Right atrium auricular region (tissue), 2 donors: ENCODE measurements at regions not wholly inside any gene's neighbourhood (a gene's known extent, or its start where the extent isn't known, plus 50 kb on each side); places are given as distances from the start of the nearest gene placed in this dataset.

Source experiments
- DNase-seq: peaks from one replicate; pipeline ENCODE4 v3.0.0-alpha.2; 2019; ENCODE audit warnings: low spot score
- H3K27ac ChIP-seq, 2 donors: fragments of 200-600 bp; sonication (generic); 1 replicate in 1 of 2; 2 replicates in 1 of 2; pipeline ENCODE4 v1.5.1; 2016 to 2019
- H3K27me3 ChIP-seq, 2 donors: fragments of 200-600 bp; sonication (generic); one replicate each; pipeline versions ENCODE4 v1.5.1 to v1.6.0; 2017 to 2019
- H3K36me3 ChIP-seq: fragments of 200-600 bp; sonication (generic); one replicate; pipeline ENCODE4 v1.5.1; 2016
- H3K4me1 ChIP-seq, 2 donors: fragments of 200-600 bp; sonication (generic); one replicate each; pipeline versions ENCODE4 v1.5.1 to v1.6.0; 2017 to 2019
- H3K4me3 ChIP-seq, 2 donors: fragments of 200-600 bp; sonication (generic); 1 replicate in 1 of 2; 2 replicates in 1 of 2; pipeline ENCODE4 v1.5.1; 2017 to 2019; ENCODE audit warnings: mild to moderate bottlenecking in 1 of 2, moderate library complexity in 1 of 2
- H3K9me3 ChIP-seq, 2 donors: fragments of 200-600 bp; sonication (generic); one replicate each; pipeline ENCODE4 v1.5.1; 2019
- CTCF ChIP-seq, 2 donors: fragments of 200-600 bp; sonication (generic); IDR thresholded peaks; one replicate each; pipeline ENCODE4 v1.5.1; 2019; ENCODE audit warnings: antibody characterized with exemption in 2 of 2

- no peak for DNase-seq
- no peaks in the 10 kb centered on the region for H3K36me3 ChIP-seq
- no peaks in the 10 kb centered on the region for H3K9me3 ChIP-seq
- H3K4me3 ChIP-seq, result no peak overlapping the region
- no peak for TF ChIP-seq CTCF (IDR thresholded peaks at IDR 0.05)
- no peak overlapping the region for H3K27ac ChIP-seq
- H3K4me1 ChIP-seq, result peaks cover 0 to 3% of the 10 kb centered on the region in 2 donors
- no peaks in the 10 kb centered on the region for H3K27me3 ChIP-seq
Measured at GRCh38 chr5:68374796-68375518, 159.4 kb downstream of the PIK3R1 start.

- TF ChIP-seq CTCF (IDR thresholded peaks at IDR 0.05), result no peak
- H3K9me3 ChIP-seq, result no peaks in the 10 kb centered on the region
- H3K4me1 ChIP-seq, result peaks cover 0 to 8% of the 10 kb centered on the region in 2 donors
- no peaks in the 10 kb centered on the region for H3K27me3 ChIP-seq
- no peak overlapping the region for H3K27ac ChIP-seq
- no peak for DNase-seq
- no peak overlapping the region for H3K4me3 ChIP-seq
- no peaks in the 10 kb centered on the region for H3K36me3 ChIP-seq
Measured at GRCh38 chr5:68375540-68375939, 160.0 kb downstream of the PIK3R1 start.

- no peaks in the 10 kb centered on the region for H3K27me3 ChIP-seq
- H3K9me3 ChIP-seq, result no peaks in the 10 kb centered on the region
- peaks cover 0 to 8% of the 10 kb centered on the region in 2 donors for H3K4me1 ChIP-seq
- no peak for DNase-seq
- no peak overlapping the region for H3K27ac ChIP-seq
- no peaks in the 10 kb centered on the region for H3K36me3 ChIP-seq
- TF ChIP-seq CTCF (IDR thresholded peaks at IDR 0.05), result no peak
- H3K4me3 ChIP-seq, result no peak overlapping the region
Measured at GRCh38 chr5:68376935-68377334, 161.4 kb downstream of the PIK3R1 start.

- Histone ChIP-seq H3K36me3 (no peaks in the 10 kb centered on the region), H3K27ac (no peak overlapping the region)
Measured at GRCh38 chr5:68377733-68378132, 162.2 kb downstream of the PIK3R1 start.

DNA sequence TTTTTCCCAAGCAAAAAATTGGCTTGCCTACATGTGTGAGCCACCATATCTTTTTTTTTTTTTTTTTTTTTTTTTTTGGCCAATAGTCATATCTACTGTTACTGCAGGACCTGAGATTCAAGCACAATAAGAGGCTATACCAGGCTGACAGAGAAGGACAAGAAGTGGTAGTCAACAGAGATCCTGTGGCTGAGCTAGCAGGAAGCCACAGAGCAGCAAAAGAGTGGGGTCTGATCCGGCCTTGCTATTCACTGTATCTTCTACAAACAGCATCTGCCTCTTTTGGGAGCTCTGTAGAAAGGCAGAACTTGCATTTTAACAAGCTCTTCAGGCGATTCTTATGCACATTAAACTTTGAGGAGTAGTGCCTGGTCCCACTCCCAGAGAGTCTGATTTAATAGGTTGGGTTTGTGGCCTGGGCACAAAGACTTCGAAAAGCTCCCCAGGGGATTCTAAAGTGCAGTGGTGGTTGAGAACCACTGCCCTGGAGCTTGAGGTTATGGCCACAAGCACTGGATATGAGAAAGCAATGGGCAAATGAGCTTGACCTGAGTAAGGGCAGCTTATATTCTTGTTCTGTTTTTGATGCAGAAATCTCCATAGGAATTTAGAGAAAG lies 162.8 kb downstream of the PIK3R1 start:
- DNase-seq, result no peak
- H3K4me1 ChIP-seq, result peaks cover 0 to 8% of the 10 kb centered on the region in 2 donors
- TF ChIP-seq CTCF (IDR thresholded peaks at IDR 0.05), result no peak
- H3K27me3 ChIP-seq, result no peaks in the 10 kb centered on the region
- H3K36me3 ChIP-seq, result no peaks in the 10 kb centered on the region
- no peak overlapping the region for H3K4me3 ChIP-seq
- H3K9me3 ChIP-seq, result no peaks in the 10 kb centered on the region
- no peak overlapping the region for H3K27ac ChIP-seq

More at GRCh38 chr5:68377733-68378132, 162.2 kb downstream of the PIK3R1 start:
- H3K27me3 ChIP-seq, result no peaks in the 10 kb centered on the region
- no peak for DNase-seq
- peaks cover 0 to 8% of the 10 kb centered on the region in 2 donors for H3K4me1 ChIP-seq
- H3K4me3 ChIP-seq, result no peak overlapping the region
- no peaks in the 10 kb centered on the region for H3K9me3 ChIP-seq
- TF ChIP-seq CTCF (IDR thresholded peaks at IDR 0.05), result no peak
